SK-N-SH treated with all-trans-retinoic acid at 6 μM for 48 hours (cell line): ENCODE measurements at regions not wholly inside any gene's neighbourhood (a gene's known extent, or its start where the extent isn't known, plus 50 kb on each side); places are given as distances from the start of the nearest gene placed in this dataset.

ENCODE experiments used
- ATAC-seq: fragments of 200-7000 bp; cut with Tn5 transposase; 3 replicates; pipeline ENCODE4 v1.9.1; 2020; ENCODE audit warnings: mild to moderate bottlenecking, moderate library complexity
- ARNTL ChIP-seq: fragments of 450-650 bp; formaldehyde crosslinking; IDR thresholded peaks from 2 replicates; pipeline ENCODE4 v1.5.0; 2020; ENCODE audit warnings: low read depth, mild to moderate bottlenecking, moderate library complexity, borderline replicate concordance
- BACH2 ChIP-seq: fragments of 250-450 bp; sonication (Bioruptor Pico); IDR thresholded peaks from 2 replicates; pipeline ENCODE4 v1.9.0; 2021; ENCODE audit warnings: mild to moderate bottlenecking, borderline replicate concordance
- CREB5 ChIP-seq: fragments of 250-450 bp; sonication (Bioruptor Pico); IDR thresholded peaks from 2 replicates; pipeline ENCODE4 v1.5.1; 2020; ENCODE audit warnings: low read depth, mild to moderate bottlenecking, moderate library complexity
- CSDC2 ChIP-seq: fragments of 250-450 bp; sonication (Bioruptor Pico); IDR thresholded peaks from 2 replicates; pipeline ENCODE4 v1.5.0; 2020; ENCODE audit warnings: mild to moderate bottlenecking, moderate library complexity
- CSRNP3 ChIP-seq: fragments of 250-450 bp; sonication (Bioruptor Pico); IDR thresholded peaks from 2 replicates; pipeline ENCODE4 v1.5.1; 2021; ENCODE audit warnings: mild to moderate bottlenecking, moderate library complexity
- ESRRG ChIP-seq: fragments of 250-450 bp; sonication (Bioruptor Pico); IDR thresholded peaks from 2 replicates; pipeline ENCODE4 v1.6.1; 2021; ENCODE audit warnings: mild to moderate bottlenecking
- GLIS3 ChIP-seq: fragments of 250-450 bp; sonication (Bioruptor Pico); IDR thresholded peaks from 2 replicates; pipeline ENCODE4 v1.5.0; 2020; ENCODE audit warnings: mild to moderate bottlenecking, moderate library complexity
- ISL1 ChIP-seq: fragments of 250-450 bp; sonication (Bioruptor Pico); IDR thresholded peaks from 2 replicates; pipeline ENCODE4 v2.1.2; 2022; ENCODE audit warnings: mild to moderate bottlenecking, moderate library complexity
- OSR1 ChIP-seq: fragments of 250-450 bp; sonication (Bioruptor Pico); IDR thresholded peaks from 2 replicates; pipeline ENCODE4 v1.8.0; 2022; ENCODE audit warnings: moderate library complexity, mild to moderate bottlenecking, inconsistent platforms
- PATZ1 ChIP-seq: fragments of 250-450 bp; sonication (Bioruptor Pico); IDR thresholded peaks from 2 replicates; pipeline ENCODE4 v1.8.0; 2020; ENCODE audit warnings: mild to moderate bottlenecking, moderate library complexity, borderline replicate concordance
- POU6F1 ChIP-seq: fragments of 250-450 bp; sonication (Bioruptor Pico); IDR thresholded peaks from 2 replicates; pipeline ENCODE4 v1.8.0; 2021; ENCODE audit warnings: low read depth, mild to moderate bottlenecking, moderate library complexity, borderline replicate concordance
- PPARA ChIP-seq: fragments of 250-450 bp; sonication (Bioruptor Pico); IDR thresholded peaks from 2 replicates; pipeline ENCODE4 v1.5.0; 2020; ENCODE audit warnings: mild to moderate bottlenecking, borderline replicate concordance
- RARB ChIP-seq: fragments of 250-450 bp; sonication (Bioruptor Pico); IDR thresholded peaks from 2 replicates; pipeline ENCODE4 v1.8.0; 2021; ENCODE audit warnings: mild to moderate bottlenecking, moderate library complexity
- SNAI2 ChIP-seq: fragments of 250-450 bp; sonication (Bioruptor Pico); IDR thresholded peaks from 2 replicates; pipeline ENCODE4 v1.5.0; 2020; ENCODE audit warnings: mild to moderate bottlenecking, moderate library complexity
- TCF4 ChIP-seq: fragments of 250-450 bp; sonication (Bioruptor Pico); IDR thresholded peaks from 2 replicates; pipeline ENCODE4 v1.8.0; 2021; ENCODE audit warnings: mild to moderate bottlenecking, moderate library complexity, borderline replicate concordance
- TOX ChIP-seq: fragments of 250-450 bp; sonication (Bioruptor Pico); IDR thresholded peaks from 2 replicates; pipeline ENCODE4 v1.8.0; 2021; ENCODE audit warnings: mild to moderate bottlenecking, moderate library complexity, borderline replicate concordance
- TSHZ2 ChIP-seq: fragments of 250-450 bp; sonication (Bioruptor Pico); IDR thresholded peaks from 2 replicates; pipeline ENCODE4 v1.5.0; 2020; ENCODE audit warnings: mild to moderate bottlenecking, moderate library complexity
- ZC3H10 ChIP-seq: fragments of 250-450 bp; sonication (Bioruptor Pico); IDR thresholded peaks from 2 replicates; pipeline ENCODE4 v1.5.1; 2021; ENCODE audit warnings: mild to moderate bottlenecking, moderate library complexity
- ZFP3 ChIP-seq: fragments of 250-450 bp; sonication (Bioruptor Pico); IDR thresholded peaks from 2 replicates; pipeline ENCODE4 v1.5.0; 2020; ENCODE audit warnings: mild to moderate bottlenecking, moderate library complexity
- ZNF565 ChIP-seq: fragments of 450-650 bp; formaldehyde crosslinking; conservative IDR thresholded peaks from 2 replicates; pipeline ENCODE4 v1.5.0; 2020; ENCODE audit warnings: low read depth, mild to moderate bottlenecking, moderate library complexity
- ZNF70 ChIP-seq: fragments of 450-650 bp; formaldehyde crosslinking; IDR thresholded peaks from 2 replicates; pipeline ENCODE4 v1.5.0; 2020; ENCODE audit warnings: mild to moderate bottlenecking, moderate library complexity
- ZNF8 ChIP-seq: fragments of 450-650 bp; formaldehyde crosslinking; IDR thresholded peaks from 2 replicates; pipeline ENCODE4 v1.5.0; 2020; ENCODE audit warnings: mild to moderate bottlenecking, moderate library complexity

GRCh38 chr2:43082111-43082894 lies 144.1 kb downstream of the ZFP36L2 start (continued):
- no peak for TF ChIP-seq OSR1
- TF ChIP-seq ZFP3 (CRISPR knock-in tag): peak; percentile 90
- peak; percentile 87 for TF ChIP-seq ISL1 (CRISPR knock-in tag)
- TF ChIP-seq SNAI2: peak; percentile 94
- TF ChIP-seq ZNF565: peak; percentile 43; the same call in 1 of the 2 replicates
- TF ChIP-seq ESRRG (CRISPR knock-in tag): peak; percentile 88; the same call in 1 of the 2 replicates
- no peak for TF ChIP-seq ARNTL
- TF ChIP-seq CREB5 (CRISPR knock-in tag): peak; percentile 79; the same call in 1 of the 2 replicates
- TF ChIP-seq CSRNP3 (CRISPR knock-in tag): peak; percentile 81; the same call in 1 of the 2 replicates
- peak; percentile 68 for TF ChIP-seq ZNF70 (CRISPR knock-in tag)

GRCh38 chr2:43081131-43081765 lies 145.2 kb downstream of the ZFP36L2 start:
- ATAC-seq: no peak
- no peak for TF ChIP-seq ISL1 (CRISPR knock-in tag)
- no peak for TF ChIP-seq TOX
- TF ChIP-seq RARB (CRISPR knock-in tag): no peak
- no peak for TF ChIP-seq BACH2 (CRISPR knock-in tag)
- TF ChIP-seq ZFP3 (CRISPR knock-in tag): no peak
- no peak for TF ChIP-seq ZNF70 (CRISPR knock-in tag)
- no peak for TF ChIP-seq OSR1
- TF ChIP-seq ZNF565: no peak
- no peak for TF ChIP-seq GLIS3 (CRISPR knock-in tag)

GRCh38 chr2:43080571-43081021 lies 145.8 kb downstream of the ZFP36L2 start:
- TF ChIP-seq ARNTL: no peak
- TF ChIP-seq SNAI2: no peak
- no peak for TF ChIP-seq ZC3H10 (CRISPR knock-in tag)
- TF ChIP-seq ZNF70 (CRISPR knock-in tag): no peak
- TF ChIP-seq ZNF565: no peak
- no peak for TF ChIP-seq PPARA
- no peak for TF ChIP-seq BACH2 (CRISPR knock-in tag)
- TF ChIP-seq POU6F1: no peak
- no peak for TF ChIP-seq TOX
- no peak for TF ChIP-seq ZNF8
- no peak for TF ChIP-seq OSR1
- TF ChIP-seq PATZ1: no peak
- no peak for TF ChIP-seq CSDC2 (CRISPR knock-in tag)
- TF ChIP-seq TCF4 (CRISPR knock-in tag): no peak
- no peak for TF ChIP-seq TSHZ2 (CRISPR knock-in tag)
- no peak for TF ChIP-seq GLIS3 (CRISPR knock-in tag)
- TF ChIP-seq RARB (CRISPR knock-in tag): no peak
- TF ChIP-seq ZFP3 (CRISPR knock-in tag): no peak
- TF ChIP-seq ISL1 (CRISPR knock-in tag): no peak
- no peak for TF ChIP-seq CREB5 (CRISPR knock-in tag)
- no peak for ATAC-seq
